HG03103 (cell line): ENCODE measurements at regions not wholly inside any gene's neighbourhood (a gene's known extent, or its start where the extent isn't known, plus 50 kb on each side); places are given as distances from the start of the nearest gene placed in this dataset.
"Not testable (repeated sequence)": the region's sequence is repeated elsewhere in the genome, so short reads cannot be mapped to it uniquely, and the experiment has no call there.

Experiments used
- ATAC-seq: cut with Tn5 transposase; IDR thresholded peaks from one replicate; pipeline ENCODE4 v1.9.1; 2021; ENCODE audit warnings: low read depth; ENCODE audit not compliant: unreplicated experiment

GRCh38 chr13:78161266-78161665 is 242.6 kb upstream of the EDNRB start:
- ATAC-seq, result no peak

- ATAC-seq, result no peak
Observed at GRCh38 chr13:78160793-78161192, 242.2 kb upstream of the EDNRB start.

GRCh38 chr13:78152415-78152814 is 233.8 kb upstream of the EDNRB start:
- ATAC-seq, result no peak

GRCh38 chr13:78147905-78148304 is 229.3 kb upstream of the EDNRB start:
- ATAC-seq, result no peak

GRCh38 chr13:78145276-78145675 is 226.6 kb upstream of the EDNRB start:
- no peak for ATAC-seq

GRCh38 chr13:78139765-78140164 is 221.1 kb upstream of the EDNRB start:
- no peak for ATAC-seq

- no peak for ATAC-seq
Observed at GRCh38 chr13:78138756-78139155, 220.1 kb upstream of the EDNRB start.

GRCh38 chr13:78137404-78138142 is 218.9 kb upstream of the EDNRB start:
- peak; percentile 87 for ATAC-seq

GRCh38 chr13:78136966-78137365 is 218.3 kb upstream of the EDNRB start:
- ATAC-seq, result no peak

GRCh38 chr13:78133511-78133910 is 214.9 kb upstream of the EDNRB start:
- ATAC-seq, result no peak

GRCh38 chr13:78131811-78132210 is 213.2 kb upstream of the EDNRB start:
- no peak for ATAC-seq

GRCh38 chr13:78131346-78131745 is 212.7 kb upstream of the EDNRB start:
- ATAC-seq, result no peak

GRCh38 chr13:78129823-78130222 is 211.2 kb upstream of the EDNRB start:
- ATAC-seq, result no peak

GRCh38 chr13:78129359-78129758 is 210.7 kb upstream of the EDNRB start:
- ATAC-seq, result no peak

GRCh38 chr13:78121459-78122348 is 203.1 kb upstream of the EDNRB start:
- peak; percentile 54 for ATAC-seq

- ATAC-seq, result no peak
Observed at GRCh38 chr13:78121001-78121400, 202.4 kb upstream of the EDNRB start.

GRCh38 chr13:78120144-78120543 is 201.5 kb upstream of the EDNRB start:
- not testable (repeated sequence) for ATAC-seq

GRCh38 chr13:78117070-78117469 is 198.4 kb upstream of the EDNRB start:
- not testable (repeated sequence) for ATAC-seq

GRCh38 chr13:78105656-78106055 is 187.0 kb upstream of the EDNRB start:
- ATAC-seq, result no peak

GRCh38 chr13:78103936-78104335 is 185.3 kb upstream of the EDNRB start:
- ATAC-seq, result no peak

GRCh38 chr13:78102741-78103140 is 184.1 kb upstream of the EDNRB start:
- no peak for ATAC-seq
